ENCODE measurements at regions not wholly inside any gene's neighbourhood (a gene's known extent, or its start where the extent isn't known, plus 50 kb on each side); places are given as distances from the start of the nearest gene placed in this dataset.

DNA sequence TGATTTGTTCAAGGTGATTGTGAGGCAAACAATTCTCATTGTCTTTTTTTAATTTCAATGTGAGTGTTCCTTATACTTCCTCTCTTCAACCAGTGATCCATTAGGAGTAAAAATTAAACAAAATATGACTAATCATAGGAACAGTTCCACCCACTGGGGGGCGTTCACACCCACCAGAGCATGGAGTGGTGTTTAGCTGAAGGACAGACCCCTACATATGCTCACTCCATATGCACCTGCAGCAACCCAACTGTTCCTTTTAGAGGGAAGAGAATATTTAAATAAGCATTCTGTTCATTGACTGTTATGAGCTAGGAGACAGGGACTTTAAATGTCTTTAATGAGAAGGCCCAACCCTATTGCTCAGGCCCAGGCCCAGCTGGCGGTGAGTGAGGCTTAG, 78.7 kb upstream of the DRD2 start:
- no peak for DNase-seq (ENCODE audit: low read depth)

DNA sequence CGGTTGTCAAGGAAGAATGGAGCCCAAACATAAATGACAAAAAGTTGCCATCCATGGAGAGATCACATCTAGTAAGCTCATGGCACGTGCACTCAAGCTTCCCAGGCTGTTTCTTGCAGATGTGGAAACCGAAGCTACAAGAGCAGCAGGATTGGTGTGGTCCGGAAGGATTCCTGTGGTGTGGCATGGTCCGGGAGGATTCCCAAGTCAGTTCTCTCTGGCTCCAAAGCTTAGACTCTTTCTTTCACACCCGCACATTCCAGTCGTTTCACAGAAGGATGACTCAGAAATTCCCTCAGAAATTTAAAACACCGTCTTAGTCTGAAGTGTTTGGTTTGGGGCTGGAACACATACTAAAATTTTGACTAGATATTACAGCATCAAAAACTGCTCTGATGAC, 78.0 kb upstream of the DRD2 start:
- DNase-seq (ENCODE audit: low read depth): peak; percentile 94

DNA sequence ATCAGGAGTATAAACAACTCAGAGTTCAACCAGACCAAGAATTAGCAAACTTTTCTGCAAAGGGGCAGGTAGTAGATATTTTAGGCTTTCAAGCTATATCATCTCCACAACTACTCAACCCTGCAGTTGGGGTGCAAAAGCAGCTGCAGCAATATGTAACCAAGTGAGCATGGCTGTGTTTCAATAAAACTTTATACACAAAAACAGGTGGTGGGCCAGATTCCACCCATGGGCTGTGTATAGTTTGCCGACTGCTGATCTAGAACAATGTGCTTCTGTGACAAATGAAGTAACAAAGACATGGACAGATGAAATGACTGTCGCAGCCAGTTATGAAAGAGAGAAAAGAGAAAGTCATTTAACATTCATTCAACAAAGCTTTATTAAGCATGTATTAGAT, 77.1 kb upstream of the DRD2 start:
- no peak for DNase-seq (ENCODE audit: low read depth)

DNA sequence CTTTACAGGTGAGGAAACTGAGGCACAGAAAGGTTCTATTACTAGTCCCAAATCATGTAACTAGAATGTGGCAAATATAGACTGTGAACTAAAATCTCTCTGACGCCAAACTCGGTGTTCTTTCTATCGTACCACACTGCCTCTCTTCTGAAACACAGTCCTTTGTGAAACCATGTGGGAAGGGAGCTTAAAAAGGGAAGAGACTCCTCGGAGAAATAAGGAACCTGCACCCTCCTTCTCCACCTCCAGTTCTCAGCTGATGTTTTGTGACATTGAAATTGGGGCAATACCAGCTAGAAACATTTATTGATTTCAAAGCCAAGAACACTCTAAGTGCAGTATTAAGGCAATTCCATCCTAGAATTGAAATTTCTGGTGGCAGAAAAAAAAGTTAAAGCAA, 76.4 kb upstream of the DRD2 start:
- no peak for DNase-seq (ENCODE audit: low read depth)

DNA sequence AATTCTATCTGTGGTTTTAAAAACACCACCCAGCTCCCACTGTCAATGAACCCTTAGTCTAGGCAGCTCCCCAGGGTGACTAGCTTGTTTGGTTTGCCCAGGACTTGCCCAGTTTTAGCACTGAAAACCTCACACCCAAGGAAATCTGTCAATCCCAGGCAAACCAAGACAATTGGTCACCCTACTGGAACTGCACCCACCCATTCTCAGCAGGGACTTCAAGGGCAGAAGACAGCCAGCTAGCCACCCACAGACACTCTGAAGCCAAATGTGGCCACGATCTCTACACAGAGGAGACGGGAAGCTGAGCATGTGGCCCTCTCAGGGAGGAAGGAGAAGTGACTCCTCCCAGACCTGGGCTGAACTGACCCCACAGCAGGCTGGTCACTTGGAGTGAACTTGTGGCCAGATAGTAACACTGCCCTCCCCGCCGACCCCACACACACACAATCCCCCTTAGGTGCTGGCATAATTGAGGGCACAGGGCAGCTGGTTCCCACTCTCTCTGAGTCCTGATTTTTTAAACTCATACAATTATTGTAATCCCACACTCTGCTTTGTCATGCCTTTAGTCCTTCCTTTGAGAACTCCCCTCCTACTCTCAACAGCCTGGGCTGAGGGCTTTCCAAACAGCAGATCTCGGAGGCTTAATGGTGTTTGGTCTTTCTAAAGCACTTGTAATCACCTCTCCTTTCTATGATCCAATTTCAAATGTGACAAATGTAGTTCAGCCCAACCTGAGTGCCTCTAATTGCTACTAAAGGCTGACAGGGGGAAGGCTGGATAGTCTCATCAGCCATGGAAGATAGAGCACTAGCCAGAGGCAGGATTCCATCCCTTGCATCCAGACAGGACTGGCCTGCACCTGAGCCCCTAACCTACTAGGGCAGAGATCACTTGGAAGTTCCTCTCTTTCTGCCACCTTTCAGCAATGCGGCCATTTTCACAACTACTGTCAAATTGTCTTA, 74.7 kb upstream of the DRD2 start:
- DNase-seq (ENCODE audit: low read depth): no peak

DNA sequence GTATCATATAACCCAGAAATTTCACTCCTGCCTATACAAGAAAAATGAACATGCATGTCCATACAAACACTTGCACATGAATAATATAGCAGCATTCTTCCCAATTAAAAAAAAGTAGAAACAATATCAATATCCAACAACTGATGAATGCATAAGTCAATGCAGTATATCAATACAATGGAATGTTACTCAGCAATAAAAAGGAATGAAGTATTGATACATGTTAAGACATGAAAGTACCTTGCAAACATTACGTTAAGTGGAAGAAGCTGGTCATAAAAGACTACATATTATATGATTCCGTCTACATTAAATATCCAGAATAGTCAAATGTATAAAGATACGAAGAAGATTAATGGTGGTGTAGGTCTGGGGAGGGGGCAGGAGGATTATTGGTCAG, 73.9 kb upstream of the DRD2 start:
- DNase-seq (ENCODE audit: low read depth): no peak

DNA sequence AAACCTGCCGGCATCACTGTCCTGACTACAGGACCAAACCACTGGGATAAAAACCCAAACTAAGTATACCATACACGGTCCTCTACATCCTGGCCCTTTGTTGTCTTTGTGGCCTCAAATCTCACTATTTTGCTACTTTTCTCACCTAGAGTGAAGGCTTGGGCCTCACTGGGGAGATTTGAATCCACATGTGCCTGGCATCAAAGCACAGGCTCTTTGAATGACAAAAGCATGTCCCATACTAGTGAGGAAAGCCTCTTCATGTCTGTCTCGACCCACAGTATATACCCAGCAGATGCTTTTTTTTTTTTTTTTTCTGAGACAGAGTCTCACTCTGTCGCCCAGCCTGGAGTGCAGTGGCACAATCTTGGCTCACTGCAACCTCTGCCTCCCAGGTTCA, 72.5 kb upstream of the DRD2 start:
- no peak for DNase-seq (ENCODE audit: low read depth)

DNA sequence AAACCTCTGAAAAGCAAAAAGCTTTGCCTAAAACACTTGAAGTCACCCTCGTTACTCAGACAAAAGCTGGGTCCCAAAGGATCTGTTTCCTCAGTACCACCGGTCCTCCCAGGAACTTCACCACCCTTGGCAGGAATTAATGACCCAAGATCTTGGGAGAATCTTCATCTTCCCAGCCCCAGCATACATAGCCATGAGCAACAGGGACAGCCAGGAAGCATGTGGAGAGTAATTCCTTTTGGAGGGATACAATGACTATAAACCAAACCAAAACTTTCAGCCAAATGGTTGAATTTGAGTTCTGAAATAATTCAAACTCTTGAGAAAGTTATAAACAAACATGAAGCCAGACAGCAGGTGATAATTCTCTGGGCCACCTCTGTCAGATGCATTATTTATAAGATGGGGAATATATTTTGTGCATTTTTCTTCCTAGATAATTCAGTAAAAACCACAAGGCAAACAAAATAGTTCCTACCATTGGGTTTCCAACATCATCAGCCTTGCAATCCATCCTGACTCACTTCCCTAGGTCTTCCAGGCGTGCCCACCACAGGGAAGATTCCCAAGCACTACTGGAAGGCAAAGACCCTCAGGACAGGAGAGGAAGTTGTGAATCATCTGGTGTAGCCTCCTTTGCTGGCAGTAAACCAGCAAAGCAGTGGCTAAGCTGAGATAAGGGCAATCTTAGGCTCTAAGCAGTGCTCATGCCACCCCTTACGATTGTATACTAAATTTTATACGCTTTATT, 71.7 kb upstream of the DRD2 start:
- DNase-seq (ENCODE audit: low read depth): no peak

DNA sequence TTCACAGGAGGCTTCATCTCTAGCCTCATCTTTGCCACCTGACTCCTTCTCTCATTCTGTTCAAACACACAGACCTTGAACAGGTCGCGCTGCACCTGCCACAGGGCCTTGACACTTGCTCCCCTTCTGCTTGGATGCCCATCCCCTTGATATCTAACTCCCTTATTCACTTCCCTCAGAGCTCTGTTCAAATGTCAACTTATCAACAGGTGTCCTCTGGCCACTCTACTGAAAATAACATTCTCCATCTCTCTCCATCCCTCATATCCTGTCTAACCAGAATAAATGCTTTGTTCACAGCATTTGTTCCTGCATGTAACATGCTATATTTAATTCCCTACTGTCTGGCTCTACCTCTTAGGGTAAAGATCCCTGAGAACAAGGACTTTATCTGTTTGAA, 67.2 kb upstream of the DRD2 start:
- DNase-seq (ENCODE audit: low read depth): no peak

DNA sequence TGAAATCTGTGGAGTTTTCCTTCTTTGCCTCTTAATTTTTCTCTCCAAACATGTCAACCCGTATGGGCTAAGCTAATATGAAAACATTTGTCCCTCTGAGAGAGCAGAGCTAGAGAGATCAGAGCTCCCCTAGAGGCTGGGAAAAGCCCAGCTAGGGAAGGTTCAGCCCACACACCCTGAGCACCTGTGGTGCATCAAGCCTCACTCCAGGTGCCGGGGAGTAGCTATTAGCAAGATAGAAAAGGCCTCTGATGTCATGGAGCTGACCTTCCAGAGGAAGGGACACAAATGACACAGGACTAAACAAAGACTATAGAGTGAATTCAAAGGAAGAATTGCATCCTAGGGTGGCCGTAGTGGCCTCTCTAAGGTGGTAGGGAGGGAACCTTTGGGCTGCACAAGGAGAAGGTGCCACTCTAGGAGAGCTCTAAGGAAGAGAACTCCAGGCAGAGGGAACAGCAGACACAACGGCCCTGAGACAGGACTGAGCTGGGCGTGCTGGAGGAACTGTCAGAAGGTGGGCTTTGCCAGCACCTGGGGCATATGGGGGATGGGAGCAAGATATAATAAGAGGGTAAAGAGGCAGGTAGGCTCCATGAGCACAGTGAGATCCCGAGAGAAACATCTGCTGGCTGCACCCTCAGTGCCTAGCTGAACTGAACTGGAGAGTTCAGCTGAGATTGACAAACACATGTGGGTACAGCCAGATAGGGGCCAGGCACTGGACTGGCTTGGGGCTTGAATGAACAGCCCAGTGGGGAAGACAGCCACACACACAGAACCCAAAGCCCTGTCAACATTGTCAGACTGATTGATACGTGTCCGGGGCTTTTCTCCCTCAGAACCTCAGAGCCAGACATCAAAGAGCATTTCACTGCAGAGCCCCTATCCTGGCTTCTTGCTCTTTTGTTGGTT, 65.5 kb upstream of the DRD2 start:
- no peak for DNase-seq (ENCODE audit: low read depth)

DNA sequence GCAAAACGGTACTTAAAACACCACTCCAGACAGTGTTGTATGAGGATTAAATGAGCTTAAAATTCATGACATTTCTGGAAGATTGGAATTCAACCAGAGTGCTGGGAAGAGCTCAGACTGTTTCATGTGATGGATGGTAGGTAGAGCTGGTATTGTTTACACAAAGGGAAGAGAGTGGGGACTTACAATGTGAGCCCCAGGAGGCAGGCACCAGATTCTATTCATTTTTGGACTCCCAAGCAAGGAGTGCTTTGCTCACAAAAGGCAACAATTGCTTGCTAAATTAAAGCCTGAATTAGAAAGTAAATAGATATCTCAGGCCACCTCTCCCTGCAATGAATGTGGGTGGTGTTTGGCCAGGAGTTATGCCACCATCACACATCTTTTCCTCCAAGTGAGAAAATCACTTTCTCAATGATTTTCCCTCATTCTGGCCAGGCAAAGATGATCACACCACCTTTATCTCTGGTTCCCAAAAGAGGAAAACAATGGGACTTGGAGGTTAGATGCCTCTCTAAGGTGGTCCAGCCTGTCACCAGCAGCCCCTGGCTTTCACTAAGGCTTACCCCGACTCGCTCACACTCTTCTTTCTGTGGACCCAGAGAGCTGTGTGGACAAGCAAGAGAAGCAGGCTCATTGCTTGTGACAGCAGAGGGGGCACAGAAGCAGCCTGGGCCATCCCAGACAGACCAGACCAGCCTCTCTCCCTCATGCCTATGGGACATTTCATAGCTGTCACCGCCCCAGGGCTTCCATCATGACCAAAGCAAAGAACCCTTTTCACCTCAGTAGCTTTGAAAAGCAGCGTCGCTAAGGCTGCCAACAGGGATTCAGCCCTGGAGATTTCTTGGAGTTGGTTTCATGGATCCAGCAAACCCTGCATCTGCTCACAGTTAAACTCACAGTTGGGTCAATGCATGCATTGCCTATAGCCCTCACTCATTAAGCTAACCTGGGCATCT, 63.5 kb upstream of the DRD2 start:
- no peak for DNase-seq (ENCODE audit: low read depth)

DNA sequence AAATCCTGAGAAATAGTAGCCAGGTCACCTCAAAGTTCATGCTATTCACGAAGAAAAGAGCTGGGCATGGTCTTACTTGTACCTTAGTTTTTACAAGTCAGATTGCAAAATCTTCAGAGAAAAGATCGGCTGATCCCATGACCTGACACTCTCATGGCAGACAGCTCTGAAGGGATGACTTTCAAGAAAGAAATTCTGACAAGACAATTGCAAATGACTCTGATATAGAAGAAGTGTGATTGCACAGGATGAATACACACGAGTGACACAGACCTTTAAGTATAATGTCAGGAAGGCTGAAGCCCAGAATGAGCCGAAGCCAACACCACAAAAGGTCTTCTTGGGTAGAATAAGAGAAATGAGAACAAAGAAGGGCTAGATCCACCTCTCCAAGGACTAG, 59.4 kb upstream of the DRD2 start:
- no peak for DNase-seq (ENCODE audit: low read depth)

DNA sequence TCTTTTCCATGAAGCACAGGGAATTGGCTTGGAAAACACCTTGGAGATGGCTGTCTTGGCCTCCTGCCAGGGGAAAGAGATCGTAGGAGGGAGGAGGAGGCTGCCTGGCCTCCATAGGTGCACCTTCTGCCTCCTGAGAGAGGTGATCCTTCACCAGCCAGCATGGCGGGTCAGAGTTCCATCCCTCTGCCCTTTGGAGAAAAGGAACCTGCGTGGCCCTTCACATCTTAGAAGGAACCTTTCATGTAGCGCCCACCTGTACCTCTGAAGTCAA, 58.2 kb upstream of the DRD2 start:
- DNase-seq (ENCODE audit: low read depth): no peak

DNA sequence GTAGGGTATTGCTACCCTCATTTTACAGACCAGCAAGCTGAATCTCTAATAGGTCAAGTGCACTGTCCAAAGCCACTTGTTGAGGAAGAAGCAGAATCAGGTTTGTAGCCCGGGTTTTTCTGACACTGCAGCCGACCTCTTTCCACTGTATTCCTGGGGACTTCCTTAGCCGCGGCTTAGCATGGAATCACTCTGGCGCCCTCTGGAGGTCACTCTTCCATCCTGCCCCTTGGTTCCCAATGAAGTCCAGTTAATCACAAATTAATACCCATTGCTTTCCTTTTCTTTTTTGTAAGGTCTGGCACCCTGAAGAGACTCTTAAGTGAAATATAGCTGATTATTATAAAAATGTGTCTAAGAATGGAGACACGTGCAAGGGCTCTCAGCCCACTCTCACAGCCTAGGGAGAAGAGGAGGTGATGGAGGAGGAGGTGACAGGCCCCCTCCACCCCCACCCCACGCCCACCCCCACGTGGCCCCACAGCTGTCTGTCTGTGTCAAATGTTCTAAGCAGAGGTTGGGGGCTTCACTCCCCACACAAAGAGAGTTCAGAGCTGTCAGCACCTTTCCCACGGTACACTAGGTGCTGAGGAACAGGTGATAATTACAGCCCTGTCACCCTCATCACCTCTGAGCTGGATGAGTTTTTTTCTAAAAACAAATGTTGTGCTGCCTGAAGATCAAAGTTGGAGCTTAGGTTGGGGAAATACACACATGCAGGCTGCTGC, 57.7 kb upstream of the DRD2 start:
- DNase-seq (ENCODE audit: low read depth): peak; percentile 42

DNA sequence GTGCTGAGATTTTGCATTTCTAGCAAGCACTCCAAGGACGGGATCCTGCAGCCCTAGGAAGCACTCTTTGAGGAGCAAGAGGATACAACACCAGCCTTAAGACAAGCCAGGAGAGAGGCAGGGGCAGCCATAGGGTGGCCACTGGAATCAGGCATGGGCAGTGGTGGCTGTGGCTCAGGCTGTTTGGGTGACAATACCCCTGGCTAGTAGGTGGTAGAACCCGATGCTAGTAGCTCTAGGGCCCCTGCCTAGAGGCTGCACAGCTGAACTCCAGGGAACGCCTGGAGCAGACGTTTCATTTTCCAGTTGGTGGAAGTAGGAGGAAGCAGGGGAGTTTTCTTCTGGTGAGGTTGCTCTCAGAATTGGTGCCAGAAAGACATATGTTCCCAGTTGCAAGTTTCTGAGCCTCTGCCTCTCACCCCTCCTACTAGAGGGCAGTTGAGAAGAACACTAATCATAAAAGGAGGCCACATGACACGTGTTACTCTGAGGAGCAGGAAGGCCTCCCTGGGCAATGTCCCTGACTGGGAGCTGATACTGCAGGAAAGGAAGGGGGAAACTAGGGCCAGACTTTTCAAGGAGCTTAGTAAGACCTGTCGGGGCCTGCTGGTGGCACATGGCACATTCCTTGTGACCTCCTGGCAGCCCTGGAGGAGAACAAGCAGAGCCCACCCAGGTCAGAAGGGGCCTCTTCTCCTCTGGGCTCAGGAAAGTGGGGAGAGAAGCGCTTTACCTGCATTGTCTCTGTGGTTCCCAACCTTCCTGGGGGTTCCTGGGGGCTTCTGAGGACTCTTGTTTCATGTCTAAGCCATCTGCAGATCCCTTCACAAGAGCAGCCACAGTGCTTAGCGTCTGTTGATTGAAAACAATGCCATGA, 56.6 kb upstream of the DRD2 start:
- no peak for DNase-seq (ENCODE audit: low read depth)

DNA sequence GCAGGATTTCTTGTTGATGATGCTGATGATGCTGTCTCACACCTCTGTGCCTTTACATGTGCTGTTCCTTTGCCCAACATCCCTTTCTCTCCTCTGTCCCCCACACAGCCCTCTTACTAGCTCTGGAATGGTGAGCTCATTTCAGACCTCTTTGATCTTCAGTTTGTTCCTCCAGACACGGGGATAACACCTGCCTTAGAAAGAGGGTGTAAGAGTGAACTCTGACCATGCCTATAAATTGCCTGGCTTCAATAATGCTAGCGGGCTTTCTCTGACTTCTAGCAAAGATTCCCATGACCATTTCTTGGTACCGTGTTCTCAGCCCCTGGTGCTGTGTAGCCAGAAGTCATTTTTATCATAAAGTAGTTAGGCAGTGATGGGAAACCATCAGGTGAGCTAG, 55.9 kb upstream of the DRD2 start:
- no peak for DNase-seq (ENCODE audit: low read depth)

DNA sequence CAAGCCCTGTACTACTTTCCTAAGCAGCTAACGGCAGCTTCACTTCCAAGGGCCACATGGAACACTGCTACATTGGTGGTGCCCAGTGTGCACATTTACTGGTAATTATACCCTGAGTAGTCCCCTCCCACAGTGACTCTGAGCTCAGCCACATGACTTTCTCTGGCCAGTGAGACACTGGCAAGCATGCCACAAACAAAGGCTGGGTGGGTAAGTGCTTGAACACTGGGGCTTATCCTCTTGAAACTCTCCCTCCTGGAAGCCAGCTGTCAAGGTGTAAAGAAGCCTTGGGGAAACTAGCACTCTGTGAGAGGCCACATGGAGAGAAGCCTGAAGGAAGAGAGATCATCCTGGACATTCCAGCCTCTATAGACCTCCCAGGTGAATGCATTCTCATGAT, 54.4 kb upstream of the DRD2 start:
- no peak for DNase-seq (ENCODE audit: low read depth)

DNA sequence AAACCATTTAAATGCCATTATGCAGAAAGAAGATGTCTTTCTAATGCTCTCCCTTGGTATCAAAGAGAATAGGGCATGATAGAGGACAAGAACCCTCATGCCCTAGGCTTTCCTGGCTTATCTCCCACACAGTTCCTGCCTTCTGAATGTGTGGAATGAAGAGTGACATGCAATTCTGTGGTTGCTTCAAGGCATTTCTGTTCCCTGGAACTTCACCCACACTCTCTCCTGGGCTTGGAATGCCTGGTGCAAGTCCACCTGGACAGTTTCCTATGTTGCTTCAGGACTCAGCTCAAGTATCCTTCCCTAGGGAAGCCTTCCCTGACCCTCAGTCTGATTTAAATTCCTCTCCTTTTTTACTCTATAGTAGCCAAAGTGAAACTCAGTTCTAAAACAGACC, 53.8 kb upstream of the DRD2 start:
- no peak for DNase-seq (ENCODE audit: low read depth)

DNA sequence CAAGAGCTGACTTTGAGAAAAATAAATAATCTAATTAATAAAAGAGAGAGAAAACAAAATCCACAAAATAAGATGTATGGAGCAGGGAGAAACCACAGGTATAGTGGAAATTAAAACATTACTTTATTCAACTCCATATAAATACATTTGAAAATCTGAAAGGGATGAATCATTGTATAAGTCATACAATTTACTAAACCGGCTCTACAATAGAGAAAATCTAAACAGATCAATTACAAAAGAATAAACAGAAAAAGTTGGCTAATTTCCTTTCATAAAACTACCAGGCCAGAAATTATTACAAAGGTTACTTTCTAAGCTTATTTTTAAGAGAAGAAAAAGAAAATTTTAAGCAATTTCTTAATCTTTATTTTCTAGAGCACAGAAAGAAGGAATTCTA, 51.3 kb upstream of the DRD2 start:
- DNase-seq (ENCODE audit: low read depth): no peak
